ENCODE measurements at regions not wholly inside any gene's neighbourhood (a gene's known extent, or its start where the extent isn't known, plus 50 kb on each side); places are given as distances from the start of the nearest gene placed in this dataset.
A peak's percentile ranks its signal among the peaks of the same experiment; 100 is the strongest.

GRCh38 chr4:177960566-177960965 lies 518.3 kb upstream of the AGA start:
- H3K4me3 ChIP-seq (ENCODE audit: low read depth, low read length): no peak overlapping the region
- in situ Hi-C loops (cut with HindIII; ENCODE audit: low sequenced_read_pairs): no loop called here
- no peak for DNase-seq (ENCODE audit: low read depth, low spot score)
- TF ChIP-seq CTCF (IDR thresholded peaks at IDR 0.05; ENCODE audit: low read depth, low read length): no peak

GRCh38 chr4:177961761-177962380 lies 519.6 kb upstream of the AGA start:
- in situ Hi-C loops (cut with HindIII; ENCODE audit: low sequenced_read_pairs): no loop called here
- TF ChIP-seq CTCF (IDR thresholded peaks at IDR 0.05; ENCODE audit: low read depth, low read length): no peak
- H3K4me3 ChIP-seq (ENCODE audit: low read depth, low read length): no peak overlapping the region
- no peak for DNase-seq (ENCODE audit: low read depth, low spot score)

GRCh38 chr4:177964061-177964460 lies 521.8 kb upstream of the AGA start:
- peak; percentile 21 for DNase-seq (ENCODE audit: low read depth, low spot score)
- in situ Hi-C loops (cut with HindIII; ENCODE audit: low sequenced_read_pairs): no loop called here
- no peak for TF ChIP-seq CTCF (IDR thresholded peaks at IDR 0.05; ENCODE audit: low read depth, low read length)
- no peak overlapping the region for H3K4me3 ChIP-seq (ENCODE audit: low read depth, low read length)

- no peak for TF ChIP-seq CTCF (IDR thresholded peaks at IDR 0.05; ENCODE audit: low read depth, low read length)
- no peak for DNase-seq (ENCODE audit: low read depth, low spot score)
- in situ Hi-C loops (cut with HindIII; ENCODE audit: low sequenced_read_pairs): no loop called here
Measured at GRCh38 chr4:177964693-177965168, 522.5 kb upstream of the AGA start.

GRCh38 chr4:177967328-177967727 lies 525.1 kb upstream of the AGA start:
- no peak overlapping the region for H3K4me3 ChIP-seq (ENCODE audit: low read depth, low read length)
- DNase-seq (ENCODE audit: low read depth, low spot score): no peak
- in situ Hi-C loops (cut with HindIII; ENCODE audit: low sequenced_read_pairs): no loop called here
- TF ChIP-seq CTCF (IDR thresholded peaks at IDR 0.05; ENCODE audit: low read depth, low read length): no peak

More at GRCh38 chr4:177964693-177965168, 522.5 kb upstream of the AGA start:
- H3K4me3 ChIP-seq (ENCODE audit: low read depth, low read length): no peak overlapping the region

GRCh38 chr4:177968817-177969442 lies 526.7 kb upstream of the AGA start:
- no peak for DNase-seq (ENCODE audit: low read depth, low spot score)
- no peak for TF ChIP-seq CTCF (IDR thresholded peaks at IDR 0.05; ENCODE audit: low read depth, low read length)
- H3K4me3 ChIP-seq (ENCODE audit: low read depth, low read length): no peak overlapping the region
- in situ Hi-C loops (cut with HindIII; ENCODE audit: low sequenced_read_pairs): no loop called here

All from astrocyte of the spinal cord (primary cell).